Stomach (tissue), 8 donors: ENCODE measurements at regions not wholly inside any gene's neighbourhood (a gene's known extent, or its start where the extent isn't known, plus 50 kb on each side); places are given as distances from the start of the nearest gene placed in this dataset.

Experiments
- DNase-seq, 2 donors: peaks; one replicate each; pipeline versions ENCODE4 v3.0.0 to v3.0.0-alpha.2; 2013 to 2019
- H3K27ac ChIP-seq, 5 donors: fragments of 200-600 bp in 4 of 5; sonication (generic) in 4 of 5; one replicate each; pipeline ENCODE4 v1.5.1; 2013 to 2019; ENCODE audit warnings: mild to moderate bottlenecking in 1 of 5, moderate library complexity in 1 of 5
- H3K27me3 ChIP-seq, 3 donors: fragments of 200-600 bp; sonication (generic); one replicate each; pipeline ENCODE4 v1.5.1; 2017 to 2019; ENCODE audit warnings: mixed run types in 1 of 3
- H3K36me3 ChIP-seq, 4 donors: fragments of 200-600 bp; sonication (generic); 1 replicate in 3 of 4; 2 replicates in 1 of 4; pipeline ENCODE4 v1.5.1; 2016 to 2019
- H3K4me1 ChIP-seq, 4 donors: fragments of 200-600 bp; sonication (generic); one replicate each; pipeline ENCODE4 v1.5.1; 2016 to 2019
- H3K4me3 ChIP-seq, 4 donors: fragments of 200-600 bp; sonication (generic) in 3 of 4; one replicate each; pipeline ENCODE4 v1.5.1; 2016 to 2019; ENCODE audit warnings: mild to moderate bottlenecking in 1 of 4
- H3K9me3 ChIP-seq, 4 donors: fragments of 200-600 bp; sonication (generic); one replicate each; pipeline ENCODE4 v1.5.1; 2016 to 2019
- EP300 ChIP-seq: sonication (generic); formaldehyde crosslinking; IDR thresholded peaks from one replicate; pipeline ENCODE4 v1.6.1; 2017; ENCODE audit warnings: antibody characterized with exemption
- POLR2A ChIP-seq, 4 donors: fragments of 450-650 bp; IDR thresholded peaks; one replicate each; pipeline ENCODE4 v1.6.1; 2016; ENCODE audit warnings: antibody characterized with exemption in 4 of 4, control low read depth in 2 of 4, mild to moderate bottlenecking in 1 of 4, moderate library complexity in 1 of 4
- POLR2AphosphoS5 ChIP-seq, 3 donors: sonication (generic); formaldehyde crosslinking; IDR thresholded peaks; one replicate each; pipeline ENCODE4 v1.6.1; 2016; ENCODE audit warnings: antibody characterized with exemption in 3 of 3
- WGBS, 5 donors: extraction: QIAGEN DNeasy Blood & Tissue Kit in 3 of 5; methylation state at CpG; one replicate each; pipeline versions ENCODE4 v1.1.5 to v1.1.7; 2013 to 2018; 5-methylcytosine and 5-hydroxymethylcytosine counted together
- intact Hi-C: fragments of 100-400 bp; cut with DNase I; formaldehyde crosslinking; loops from one replicate; pipeline ENCODE4 v1.15.1; 2023; ENCODE audit warnings: low total_unique reads
- TF ChIP-seq, protein P1 (sequence below), 7 experiments: fragments of 450-650 bp in 4 of 7; fragments of 200-600 bp in 3 of 7; sonication (generic) in 3 of 7; IDR thresholded peaks; one replicate each; pipeline ENCODE4 v1.5.1; 2016 to 2019; ENCODE audit warnings: antibody characterized with exemption in 7 of 7, control low read depth in 2 of 7, mild to moderate bottlenecking in 1 of 7
- donor health status: healthy with polysubstance abuse.
- donor health status: Bipolar disorder and iron deficiency.
- donor health status: healthy.

DNA sequence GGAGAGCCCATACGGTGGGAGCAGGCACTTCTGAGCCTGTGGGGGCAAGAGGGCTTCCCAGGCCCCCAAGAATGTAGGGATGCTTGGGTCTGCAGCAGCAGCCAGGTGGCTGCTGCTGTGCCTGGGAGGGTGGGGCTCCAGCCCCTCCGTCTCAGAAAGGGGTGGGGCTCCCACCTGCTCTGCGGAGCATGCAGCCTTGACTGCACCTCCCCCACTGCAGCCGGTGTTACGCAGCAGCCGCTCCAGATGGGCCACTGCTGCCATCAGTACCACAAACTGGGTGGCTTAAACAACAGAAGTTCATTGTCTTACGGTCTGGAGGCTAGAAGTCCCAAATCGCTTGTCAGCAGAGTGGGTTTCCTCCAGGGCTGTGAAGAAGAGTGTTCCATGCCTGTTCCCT is 365.5 kb downstream of the TMEM38B start:
- Histone ChIP-seq H3K27ac (no peak overlapping the region), H3K4me3 (no peak overlapping the region), H3K4me1 (no peaks in the 10 kb centered on the region), H3K36me3 (no peaks in the 10 kb centered on the region), H3K9me3 (peaks cover 0 to 7% (median 0%) of the 10 kb centered on the region in 4 donors), H3K27me3 (peaks cover 0 to 3% (median 0%) of the 10 kb centered on the region in 3 donors)
- WGBS, 5 donors, result 78 to 93% (median 88%) methylated on average over 3 to 8 of the region's 8 CpGs
- DNase-seq, result no peak
- intact Hi-C loops, result no loop called here
- TF ChIP-seq, protein P1, sequence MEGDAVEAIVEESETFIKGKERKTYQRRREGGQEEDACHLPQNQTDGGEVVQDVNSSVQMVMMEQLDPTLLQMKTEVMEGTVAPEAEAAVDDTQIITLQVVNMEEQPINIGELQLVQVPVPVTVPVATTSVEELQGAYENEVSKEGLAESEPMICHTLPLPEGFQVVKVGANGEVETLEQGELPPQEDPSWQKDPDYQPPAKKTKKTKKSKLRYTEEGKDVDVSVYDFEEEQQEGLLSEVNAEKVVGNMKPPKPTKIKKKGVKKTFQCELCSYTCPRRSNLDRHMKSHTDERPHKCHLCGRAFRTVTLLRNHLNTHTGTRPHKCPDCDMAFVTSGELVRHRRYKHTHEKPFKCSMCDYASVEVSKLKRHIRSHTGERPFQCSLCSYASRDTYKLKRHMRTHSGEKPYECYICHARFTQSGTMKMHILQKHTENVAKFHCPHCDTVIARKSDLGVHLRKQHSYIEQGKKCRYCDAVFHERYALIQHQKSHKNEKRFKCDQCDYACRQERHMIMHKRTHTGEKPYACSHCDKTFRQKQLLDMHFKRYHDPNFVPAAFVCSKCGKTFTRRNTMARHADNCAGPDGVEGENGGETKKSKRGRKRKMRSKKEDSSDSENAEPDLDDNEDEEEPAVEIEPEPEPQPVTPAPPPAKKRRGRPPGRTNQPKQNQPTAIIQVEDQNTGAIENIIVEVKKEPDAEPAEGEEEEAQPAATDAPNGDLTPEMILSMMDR (IDR thresholded peaks at IDR 0.05), result no peak
- TF ChIP-seq POLR2AphosphoS5 (IDR thresholded peaks at IDR 0.05) (no peak), EP300 (no peak), POLR2A (IDR thresholded peaks at IDR 0.05) (no peak)

DNA sequence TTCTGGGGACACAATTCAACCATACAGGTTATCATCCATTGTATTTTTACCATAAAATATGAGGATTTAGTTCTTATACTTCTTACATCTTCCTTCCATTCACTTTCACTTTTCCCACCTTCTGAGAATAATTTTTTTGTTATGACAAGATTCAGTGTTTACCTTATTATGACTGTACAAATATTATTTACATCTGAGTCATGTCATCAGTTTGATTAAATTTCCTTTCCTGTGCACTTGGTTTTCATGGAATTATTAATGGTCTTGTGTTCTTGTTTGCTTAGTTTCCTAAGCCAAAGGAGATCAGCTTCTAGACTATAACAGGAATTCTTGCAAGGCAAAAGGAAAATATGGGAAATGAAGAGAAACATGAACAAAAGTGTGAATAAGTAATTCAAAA is 366.5 kb downstream of the TMEM38B start:
- intact Hi-C loops, result no loop called here
- TF ChIP-seq POLR2A (IDR thresholded peaks at IDR 0.05) (no peak), EP300 (no peak), POLR2AphosphoS5 (IDR thresholded peaks at IDR 0.05) (no peak)
- TF ChIP-seq, protein P1 (IDR thresholded peaks at IDR 0.05), result no peak

DNA sequence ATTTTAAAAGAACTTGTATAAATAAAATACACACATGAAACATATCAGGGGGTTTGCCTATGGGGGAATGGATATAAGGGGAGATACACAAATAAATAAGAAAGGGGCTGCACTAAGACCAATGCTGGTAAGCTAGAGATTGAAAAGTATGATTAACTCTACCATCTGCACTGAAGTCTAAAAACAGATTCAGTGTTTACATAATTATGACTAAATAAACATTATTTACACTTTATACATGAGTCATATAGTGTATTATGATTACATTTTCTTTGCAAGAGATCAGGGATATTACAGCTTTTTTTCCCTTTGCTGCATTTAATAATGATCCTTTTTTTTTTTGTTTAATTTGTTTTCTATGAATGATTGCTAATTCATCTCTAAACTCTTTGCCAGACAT is 367.9 kb downstream of the TMEM38B start:
- TF ChIP-seq, protein P1 (IDR thresholded peaks at IDR 0.05), result no peak
- TF ChIP-seq POLR2A (IDR thresholded peaks at IDR 0.05) (no peak), EP300 (no peak), POLR2AphosphoS5 (IDR thresholded peaks at IDR 0.05) (no peak)
- Histone ChIP-seq H3K4me3 (no peak overlapping the region), H3K36me3 (no peaks in the 10 kb centered on the region), H3K27me3 (peaks cover 0 to 3% (median 0%) of the 10 kb centered on the region in 3 donors), H3K27ac (no peak overlapping the region), H3K9me3 (peaks cover 0 to 7% (median 0%) of the 10 kb centered on the region in 4 donors), H3K4me1 (no peaks in the 10 kb centered on the region)
- DNase-seq, result no peak
- intact Hi-C loops, result no loop called here

More for the DNA sequence above, 366.5 kb downstream of the TMEM38B start:
- H3K4me1 ChIP-seq, result no peaks in the 10 kb centered on the region
- peaks cover 0 to 3% (median 0%) of the 10 kb centered on the region in 3 donors for H3K27me3 ChIP-seq
- H3K4me3 ChIP-seq, result no peak overlapping the region
- no peak overlapping the region for H3K27ac ChIP-seq
- no peaks in the 10 kb centered on the region for H3K36me3 ChIP-seq
- peaks cover 0 to 7% (median 0%) of the 10 kb centered on the region in 4 donors for H3K9me3 ChIP-seq
- no peak for DNase-seq

DNA sequence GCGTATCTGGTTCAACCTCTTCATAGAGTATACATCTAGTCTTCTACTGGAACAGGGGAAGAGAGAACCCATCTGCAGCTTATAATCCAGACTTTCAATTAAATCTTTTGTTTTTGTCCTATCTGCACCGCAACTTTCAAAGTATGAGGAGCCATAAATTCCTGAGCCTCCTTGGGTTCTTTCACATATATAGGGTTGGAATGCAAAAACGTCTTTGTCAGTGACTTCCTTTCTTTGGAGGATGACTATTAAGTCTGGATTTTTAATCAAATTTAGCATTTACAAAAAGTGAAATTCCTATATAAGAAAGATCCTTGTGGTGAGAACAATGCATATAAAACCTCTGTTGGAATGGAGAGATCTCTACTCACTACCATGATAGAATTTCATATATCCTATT is 370.8 kb downstream of the TMEM38B start:
- no peaks in the 10 kb centered on the region for H3K9me3 ChIP-seq
- H3K27me3 ChIP-seq, result no peaks in the 10 kb centered on the region
- no peak for DNase-seq
- intact Hi-C loops, result no loop called here
- H3K27ac ChIP-seq, result no peak overlapping the region
- TF ChIP-seq POLR2A (IDR thresholded peaks at IDR 0.05) (no peak), EP300 (no peak), POLR2AphosphoS5 (IDR thresholded peaks at IDR 0.05) (no peak)
- TF ChIP-seq, protein P1 (IDR thresholded peaks at IDR 0.05), result no peak
- H3K4me3 ChIP-seq, result no peak overlapping the region
- H3K36me3 ChIP-seq, result no peaks in the 10 kb centered on the region
- H3K4me1 ChIP-seq, result no peaks in the 10 kb centered on the region
- WGBS, 5 donors, result 77 to 85% (median 85%) methylated on average over 3 of the region's 3 CpGs
